Ramos (cell line): ENCODE measurements at regions not wholly inside any gene's neighbourhood (a gene's known extent, or its start where the extent isn't known, plus 50 kb on each side); places are given as distances from the start of the nearest gene placed in this dataset.

Experiments
- in situ Hi-C: fragments of 300-500 bp; cut with MboI; formaldehyde crosslinking; loops from one replicate; pipeline ENCODE4 v1.14.3; 2022; ENCODE audit warnings: low sequenced_read_pairs; ENCODE audit not compliant: unreplicated experiment

- in situ Hi-C loops = no loop called here
These were observed 403.4 kb downstream of the KLF5 start for GRCh38 chr13:73462241-73462640.

- in situ Hi-C loops = no loop called here
These were observed 392.6 kb downstream of the KLF5 start for GRCh38 chr13:73451221-73452029.

- in situ Hi-C loops = no loop called here
These were observed 391.8 kb downstream of the KLF5 start for GRCh38 chr13:73450583-73450982.

GRCh38 chr13:73449252-73449651, 390.4 kb downstream of the KLF5 start:
- in situ Hi-C loops = no loop called here

- in situ Hi-C loops = no loop called here
These were observed 381.6 kb downstream of the KLF5 start for GRCh38 chr13:73440296-73440895.

- in situ Hi-C loops = no loop called here
These were observed 375.1 kb downstream of the KLF5 start for GRCh38 chr13:73433890-73434289.

GRCh38 chr13:73433458-73433857, 374.7 kb downstream of the KLF5 start:
- in situ Hi-C loops = no loop called here

- in situ Hi-C loops = no loop called here
These were observed 370.9 kb downstream of the KLF5 start for GRCh38 chr13:73429701-73430100.

GRCh38 chr13:73428706-73429105, 369.9 kb downstream of the KLF5 start:
- in situ Hi-C loops = no loop called here

GRCh38 chr13:73428137-73428536, 369.3 kb downstream of the KLF5 start:
- in situ Hi-C loops = no loop called here

GRCh38 chr13:73422973-73423372, 364.2 kb downstream of the KLF5 start:
- in situ Hi-C loops = no loop called here

- in situ Hi-C loops = no loop called here
These were observed 362.6 kb downstream of the KLF5 start for GRCh38 chr13:73421310-73421912.

GRCh38 chr13:73419186-73419585, 360.4 kb downstream of the KLF5 start:
- in situ Hi-C loops = no loop called here

- in situ Hi-C loops = no loop called here
These were observed 358.3 kb downstream of the KLF5 start for GRCh38 chr13:73417012-73417615.

- in situ Hi-C loops = no loop called here
These were observed 357.3 kb downstream of the KLF5 start for GRCh38 chr13:73416093-73416492.

GRCh38 chr13:73413656-73414055, 354.9 kb downstream of the KLF5 start:
- in situ Hi-C loops = no loop called here

GRCh38 chr13:73412933-73413332, 354.1 kb downstream of the KLF5 start:
- in situ Hi-C loops = no loop called here

GRCh38 chr13:73411067-73411809, 352.4 kb downstream of the KLF5 start:
- in situ Hi-C loops = no loop called here

- in situ Hi-C loops = no loop called here
These were observed 347.6 kb downstream of the KLF5 start for GRCh38 chr13:73406454-73406853.

GRCh38 chr13:73404581-73404980, 345.8 kb downstream of the KLF5 start:
- in situ Hi-C loops = no loop called here
